ENCODE measurements at regions not wholly inside any gene's neighbourhood (a gene's known extent, or its start where the extent isn't known, plus 50 kb on each side); places are given as distances from the start of the nearest gene placed in this dataset.
"Not testable (repeated sequence)": the region's sequence is repeated elsewhere in the genome, so short reads cannot be mapped to it uniquely, and the experiment has no call there.

GRCh38 chr7:49665963-49666362 lies 107.5 kb upstream of the VWC2 start:
- H3K36me3 Mint-ChIP-seq (ENCODE audit: low read depth); H3K4me1 Mint-ChIP-seq; H3K4me3 Mint-ChIP-seq; H3K9me3 Mint-ChIP-seq (ENCODE audit: low read depth); ATAC-seq; H3K27ac Mint-ChIP-seq; POLR2A ChIA-PET; intact Hi-C loops (cut with DNase I, micrococcal nuclease); DNase-seq; CTCF ChIA-PET; H3K27me3 Mint-ChIP-seq: not testable (repeated sequence)

- ChIA-PET CTCF (no interaction called here), POLR2A (no interaction called here)
- peaks cover 2% of the 10 kb centered on the region for H3K27me3 Mint-ChIP-seq
- H3K4me3 Mint-ChIP-seq, result no peak overlapping the region
- H3K27ac Mint-ChIP-seq, result no peak overlapping the region
- H3K36me3 Mint-ChIP-seq (ENCODE audit: low read depth), result no peaks in the 10 kb centered on the region
- DNase-seq (no peak), ATAC-seq (no peak)
- intact Hi-C loops (cut with DNase I, micrococcal nuclease), result no loop called here
- peaks cover 2% of the 10 kb centered on the region for H3K9me3 Mint-ChIP-seq (ENCODE audit: low read depth)
- no peaks in the 10 kb centered on the region for H3K4me1 Mint-ChIP-seq
Measured at GRCh38 chr7:49666764-49667163, 106.7 kb upstream of the VWC2 start.

- POLR2A ChIA-PET, result no interaction called here
- intact Hi-C loops (cut with DNase I, micrococcal nuclease), result no loop called here
Measured at GRCh38 chr7:49669285-49669684, 104.2 kb upstream of the VWC2 start.

GRCh38 chr7:49669692-49670260 lies 103.7 kb upstream of the VWC2 start:
- Mint-ChIP-seq H3K9me3 (ENCODE audit: low read depth) (peaks cover 2% of the 10 kb centered on the region), H3K27ac (no peak overlapping the region), H3K4me3 (no peak overlapping the region), H3K27me3 (peaks cover 2% of the 10 kb centered on the region), H3K4me1 (no peaks in the 10 kb centered on the region), H3K36me3 (ENCODE audit: low read depth) (no peaks in the 10 kb centered on the region)
- DNase-seq, result no peak
- intact Hi-C loops (cut with DNase I, micrococcal nuclease), result no loop called here
- no peak for ATAC-seq
- ChIA-PET CTCF (interaction anchor here (1.1 kb wide), 1 partner anchor 18 kb away, joined by 3 read pairs; no protein-coding TSS in a partner anchor), POLR2A (no interaction called here)

More at GRCh38 chr7:49669285-49669684, 104.2 kb upstream of the VWC2 start:
- DNase-seq (no peak), ATAC-seq (no peak)
- CTCF ChIA-PET, result interaction anchor here (1.1 kb wide), 1 partner anchor 19 kb away, joined by 3 read pairs; no protein-coding TSS in a partner anchor
- H3K4me3 Mint-ChIP-seq, result no peak overlapping the region
- no peaks in the 10 kb centered on the region for H3K4me1 Mint-ChIP-seq
- peaks cover 2% of the 10 kb centered on the region for H3K9me3 Mint-ChIP-seq (ENCODE audit: low read depth)
- no peak overlapping the region for H3K27ac Mint-ChIP-seq
- H3K27me3 Mint-ChIP-seq, result peaks cover 2% of the 10 kb centered on the region
- no peaks in the 10 kb centered on the region for H3K36me3 Mint-ChIP-seq (ENCODE audit: low read depth)

- H3K4me1 Mint-ChIP-seq, result no peaks in the 10 kb centered on the region
Measured at GRCh38 chr7:49670991-49671390, 102.4 kb upstream of the VWC2 start.

GRCh38 chr7:49692516-49692915 lies 80.9 kb upstream of the VWC2 start:
- DNase-seq (no peak), ATAC-seq (no peak)
- Mint-ChIP-seq H3K4me3 (no peak overlapping the region), H3K27ac (no peak overlapping the region), H3K9me3 (ENCODE audit: low read depth) (no peaks in the 10 kb centered on the region), H3K36me3 (ENCODE audit: low read depth) (no peaks in the 10 kb centered on the region), H3K27me3 (peaks cover 5% of the 10 kb centered on the region), H3K4me1 (no peaks in the 10 kb centered on the region)
- intact Hi-C loops (cut with DNase I, micrococcal nuclease), result no loop called here
- POLR2A ChIA-PET, result no interaction called here
- CTCF ChIA-PET, result no interaction called here

More at GRCh38 chr7:49670991-49671390, 102.4 kb upstream of the VWC2 start:
- H3K36me3 Mint-ChIP-seq (ENCODE audit: low read depth), result no peaks in the 10 kb centered on the region
- H3K27me3 Mint-ChIP-seq, result peaks cover 2% of the 10 kb centered on the region
- DNase-seq (no peak), ATAC-seq (no peak)
- peaks cover 2% of the 10 kb centered on the region for H3K9me3 Mint-ChIP-seq (ENCODE audit: low read depth)
- no peak overlapping the region for H3K27ac Mint-ChIP-seq
- intact Hi-C loops (cut with DNase I, micrococcal nuclease), result no loop called here
- H3K4me3 Mint-ChIP-seq, result no peak overlapping the region
- ChIA-PET POLR2A (no interaction called here), CTCF (interaction anchor here (0.7 kb wide), 1 partner anchor 43 kb away, joined by 4 read pairs; no protein-coding TSS in a partner anchor)

- H3K27ac Mint-ChIP-seq, result no peak overlapping the region
- DNase-seq (no peak), ATAC-seq (no peak)
- no peaks in the 10 kb centered on the region for H3K9me3 Mint-ChIP-seq (ENCODE audit: low read depth)
- no peaks in the 10 kb centered on the region for H3K36me3 Mint-ChIP-seq (ENCODE audit: low read depth)
- no peaks in the 10 kb centered on the region for H3K4me1 Mint-ChIP-seq
- H3K4me3 Mint-ChIP-seq, result no peak overlapping the region
- CTCF ChIA-PET, result no interaction called here
- POLR2A ChIA-PET, result no interaction called here
- intact Hi-C loops (cut with DNase I, micrococcal nuclease), result no loop called here
- H3K27me3 Mint-ChIP-seq, result peaks cover 5% of the 10 kb centered on the region
Measured at GRCh38 chr7:49695971-49696370, 77.5 kb upstream of the VWC2 start.

- Mint-ChIP-seq H3K36me3 (ENCODE audit: low read depth) (no peaks in the 10 kb centered on the region), H3K9me3 (ENCODE audit: low read depth) (no peaks in the 10 kb centered on the region), H3K27ac (no peak overlapping the region), H3K27me3 (peaks cover 4% of the 10 kb centered on the region), H3K4me3 (no peak overlapping the region), H3K4me1 (no peaks in the 10 kb centered on the region)
- no peak for DNase-seq
- ATAC-seq, result no peak
- CTCF ChIA-PET, result no interaction called here
- POLR2A ChIA-PET, result no interaction called here
- intact Hi-C loops (cut with DNase I, micrococcal nuclease), result no loop called here
Measured at GRCh38 chr7:49700841-49701240, 72.6 kb upstream of the VWC2 start.

- DNase-seq (no peak), ATAC-seq (no peak)
- no peak overlapping the region for H3K27ac Mint-ChIP-seq
- H3K36me3 Mint-ChIP-seq (ENCODE audit: low read depth), result no peaks in the 10 kb centered on the region
- no peaks in the 10 kb centered on the region for H3K9me3 Mint-ChIP-seq (ENCODE audit: low read depth)
- H3K4me1 Mint-ChIP-seq, result no peaks in the 10 kb centered on the region
- intact Hi-C loops (cut with DNase I, micrococcal nuclease), result no loop called here
- CTCF ChIA-PET, result no interaction called here
- POLR2A ChIA-PET, result no interaction called here
- H3K27me3 Mint-ChIP-seq, result peaks cover 4% of the 10 kb centered on the region
- no peak overlapping the region for H3K4me3 Mint-ChIP-seq
Measured at GRCh38 chr7:49702099-49702498, 71.3 kb upstream of the VWC2 start.

GRCh38 chr7:49703337-49703736 lies 70.1 kb upstream of the VWC2 start:
- CTCF ChIA-PET, result no interaction called here
- H3K36me3 Mint-ChIP-seq (ENCODE audit: low read depth), result no peaks in the 10 kb centered on the region
- intact Hi-C loops (cut with DNase I, micrococcal nuclease), result no loop called here

GRCh38 chr7:49703881-49704280 lies 69.6 kb upstream of the VWC2 start:
- Mint-ChIP-seq H3K9me3 (ENCODE audit: low read depth) (no peaks in the 10 kb centered on the region), H3K4me1 (no peaks in the 10 kb centered on the region), H3K36me3 (ENCODE audit: low read depth) (no peaks in the 10 kb centered on the region), H3K4me3 (no peak overlapping the region), H3K27ac (no peak overlapping the region), H3K27me3 (peaks cover 2% of the 10 kb centered on the region)
- ATAC-seq (no peak), DNase-seq (no peak)
- CTCF ChIA-PET, result no interaction called here
- intact Hi-C loops (cut with DNase I, micrococcal nuclease), result no loop called here
- POLR2A ChIA-PET, result no interaction called here

More at GRCh38 chr7:49703337-49703736, 70.1 kb upstream of the VWC2 start:
- ATAC-seq (no peak), DNase-seq (no peak)
- Mint-ChIP-seq H3K27me3 (peaks cover 2% of the 10 kb centered on the region), H3K4me3 (no peak overlapping the region), H3K27ac (no peak overlapping the region), H3K9me3 (ENCODE audit: low read depth) (no peaks in the 10 kb centered on the region), H3K4me1 (no peaks in the 10 kb centered on the region)
- POLR2A ChIA-PET, result no interaction called here

GRCh38 chr7:49706106-49706505 lies 67.3 kb upstream of the VWC2 start:
- ChIA-PET CTCF (no interaction called here), POLR2A (no interaction called here)
- DNase-seq (no peak), ATAC-seq (no peak)
- H3K4me1 Mint-ChIP-seq, result no peaks in the 10 kb centered on the region
- H3K4me3 Mint-ChIP-seq, result no peak overlapping the region
- H3K27ac Mint-ChIP-seq, result no peak overlapping the region
- peaks cover under 1% of the 10 kb centered on the region for H3K27me3 Mint-ChIP-seq
- no peaks in the 10 kb centered on the region for H3K9me3 Mint-ChIP-seq (ENCODE audit: low read depth)
- intact Hi-C loops (cut with DNase I, micrococcal nuclease), result no loop called here
- H3K36me3 Mint-ChIP-seq (ENCODE audit: low read depth), result no peaks in the 10 kb centered on the region

GRCh38 chr7:49707891-49708290 lies 65.5 kb upstream of the VWC2 start:
- no peaks in the 10 kb centered on the region for H3K9me3 Mint-ChIP-seq (ENCODE audit: low read depth)
- ChIA-PET CTCF (no interaction called here), POLR2A (no interaction called here)
- H3K36me3 Mint-ChIP-seq (ENCODE audit: low read depth), result no peaks in the 10 kb centered on the region
- intact Hi-C loops (cut with DNase I, micrococcal nuclease), result no loop called here
- H3K4me1 Mint-ChIP-seq, result no peaks in the 10 kb centered on the region
- H3K4me3 Mint-ChIP-seq, result no peak overlapping the region
- no peaks in the 10 kb centered on the region for H3K27me3 Mint-ChIP-seq
- no peak overlapping the region for H3K27ac Mint-ChIP-seq
- DNase-seq, result no peak
- no peak for ATAC-seq
